ENCODE measurements at regions not wholly inside any gene's neighbourhood (a gene's known extent, or its start where the extent isn't known, plus 50 kb on each side); places are given as distances from the start of the nearest gene placed in this dataset.

DNA sequence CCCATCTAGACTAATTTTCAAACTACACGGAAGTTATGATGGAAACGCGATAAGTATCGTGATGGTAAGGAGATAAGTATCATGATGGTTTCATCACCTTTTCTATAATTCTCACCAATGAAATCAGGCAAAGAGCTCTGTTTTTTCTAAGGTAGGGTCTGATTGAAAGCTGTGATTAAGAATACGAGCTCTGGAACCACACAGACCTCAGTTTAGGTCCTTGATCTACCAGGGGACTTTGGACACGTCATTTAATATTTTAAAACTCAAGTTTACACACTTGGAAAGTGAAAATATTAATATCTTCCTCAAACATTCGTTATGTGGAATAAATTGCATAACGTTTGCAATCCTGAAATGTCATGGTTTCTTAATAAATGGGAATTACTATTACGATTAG is 538.2 kb upstream of the CELF2 start:
- Mint-ChIP-seq H3K27ac (no peak overlapping the region), H3K36me3 (ENCODE audit: low read depth) (no peaks in the 10 kb centered on the region), H3K27me3 (peaks cover 4% of the 10 kb centered on the region), H3K4me3 (no peak overlapping the region), H3K4me1 (no peaks in the 10 kb centered on the region), H3K9me3 (no peaks in the 10 kb centered on the region)
- DNase-seq = no peak
- intact Hi-C loops (cut with micrococcal nuclease) = no loop called here

DNA sequence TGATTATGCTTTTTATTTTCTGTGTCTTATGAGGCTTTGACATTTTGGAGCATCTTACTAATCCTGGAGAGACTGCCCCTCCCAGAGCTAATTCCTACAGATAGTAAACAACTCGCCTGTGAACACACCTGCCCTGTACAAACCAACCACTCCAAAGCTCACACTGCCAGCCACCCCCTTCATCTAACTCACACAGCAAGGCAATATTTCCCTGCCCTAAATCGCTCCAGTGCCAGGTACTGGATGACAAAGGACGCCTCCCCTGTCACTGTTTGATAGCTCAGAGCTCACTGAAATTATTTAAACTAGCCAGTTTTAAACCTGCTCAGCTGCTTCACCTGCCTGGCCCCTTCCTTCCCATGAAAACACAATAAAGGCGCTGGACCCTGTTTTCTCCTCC is 535.1 kb upstream of the CELF2 start:
- DNase-seq = no peak
- H3K4me1 Mint-ChIP-seq = no peaks in the 10 kb centered on the region
- intact Hi-C loops (cut with micrococcal nuclease) = no loop called here
- H3K4me3 Mint-ChIP-seq = no peak overlapping the region
- peaks cover 4% of the 10 kb centered on the region for H3K27me3 Mint-ChIP-seq
- H3K9me3 Mint-ChIP-seq = no peaks in the 10 kb centered on the region
- no peak overlapping the region for H3K27ac Mint-ChIP-seq
- H3K36me3 Mint-ChIP-seq (ENCODE audit: low read depth) = no peaks in the 10 kb centered on the region

DNA sequence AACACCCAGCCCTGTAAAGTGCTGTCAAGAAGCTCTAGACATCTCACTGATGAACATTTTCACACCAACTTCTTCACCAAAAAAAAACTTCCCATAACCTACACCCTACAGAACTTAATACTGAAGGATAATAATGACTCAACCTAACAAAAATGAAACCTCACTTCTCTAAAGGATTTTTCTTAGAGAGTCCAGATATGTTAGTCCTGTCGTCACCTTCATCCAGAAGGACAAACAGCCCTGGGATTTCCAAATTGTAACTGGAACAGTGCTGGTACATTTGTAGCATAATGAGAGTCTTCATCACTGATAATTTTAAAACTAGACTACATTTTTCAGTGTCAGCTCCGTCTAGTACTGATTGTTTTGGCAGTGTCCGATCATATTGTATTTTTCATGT is 528.6 kb upstream of the CELF2 start:
- Mint-ChIP-seq H3K9me3 (no peaks in the 10 kb centered on the region), H3K36me3 (ENCODE audit: low read depth) (no peaks in the 10 kb centered on the region), H3K4me1 (no peaks in the 10 kb centered on the region), H3K27me3 (no peaks in the 10 kb centered on the region), H3K27ac (no peak overlapping the region), H3K4me3 (no peak overlapping the region)
- no peak for DNase-seq
- intact Hi-C loops (cut with micrococcal nuclease) = no loop called here

DNA sequence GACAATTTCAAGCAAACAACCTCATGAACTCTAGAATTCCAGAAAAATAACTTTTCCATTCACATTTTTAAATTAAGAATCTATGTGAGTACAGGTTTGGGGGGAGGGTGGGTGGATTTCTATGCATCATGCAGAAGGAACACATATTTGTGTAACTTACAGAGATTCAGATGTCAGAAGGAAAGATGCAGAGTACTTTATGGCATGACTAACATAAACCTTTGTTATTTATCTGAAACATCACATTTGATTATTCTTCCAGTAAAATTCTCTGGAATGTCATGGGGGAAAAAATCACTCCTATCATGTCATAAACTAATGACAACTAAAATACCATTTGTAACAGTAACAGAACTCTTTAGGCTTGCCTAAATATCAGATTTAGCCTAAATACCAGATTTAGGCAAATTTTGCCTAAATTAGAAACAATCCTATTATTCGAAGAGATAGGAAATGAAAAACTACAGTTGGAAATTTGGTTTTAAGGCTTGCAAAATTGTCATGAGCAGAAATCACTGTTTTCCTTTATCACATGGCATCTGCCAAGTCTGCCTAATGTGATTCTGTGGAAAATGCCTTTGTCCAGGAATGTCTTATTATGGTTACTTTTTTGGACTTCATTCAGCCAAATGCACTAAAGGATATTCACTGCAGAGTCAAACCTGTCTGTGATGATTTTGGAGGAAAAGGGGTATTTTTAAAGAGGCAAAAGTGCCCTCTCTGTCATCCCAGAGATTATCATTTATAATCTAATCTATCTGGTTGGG is 527.7 kb upstream of the CELF2 start:
- Mint-ChIP-seq H3K36me3 (ENCODE audit: low read depth) (no peaks in the 10 kb centered on the region), H3K27me3 (no peaks in the 10 kb centered on the region), H3K9me3 (no peaks in the 10 kb centered on the region), H3K4me3 (no peak overlapping the region), H3K4me1 (no peaks in the 10 kb centered on the region), H3K27ac (no peak overlapping the region)
- no peak for DNase-seq
- intact Hi-C loops (cut with micrococcal nuclease) = no loop called here

DNA sequence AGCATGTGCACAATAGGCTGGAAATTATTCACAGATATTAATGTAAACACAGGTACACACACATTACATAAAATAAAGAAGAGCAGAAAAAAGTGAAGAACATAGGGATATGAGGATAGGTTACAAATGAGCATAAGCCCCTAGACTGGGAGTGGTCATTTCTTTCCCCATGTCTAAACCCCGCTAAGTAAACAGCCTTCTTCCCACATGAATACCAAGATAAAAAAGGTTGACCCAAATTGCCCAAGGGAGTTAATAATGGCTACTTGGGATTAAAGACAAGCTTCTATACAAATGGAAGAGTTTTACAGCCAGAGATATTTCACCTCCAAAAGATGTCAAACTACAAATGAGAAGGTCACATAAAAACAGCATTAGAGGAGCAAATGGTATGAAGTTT is 527.1 kb upstream of the CELF2 start:
- no peak for DNase-seq
- intact Hi-C loops (cut with micrococcal nuclease) = no loop called here
- H3K4me1 Mint-ChIP-seq = no peaks in the 10 kb centered on the region
- no peaks in the 10 kb centered on the region for H3K27me3 Mint-ChIP-seq
- H3K4me3 Mint-ChIP-seq = no peak overlapping the region
- no peaks in the 10 kb centered on the region for H3K36me3 Mint-ChIP-seq (ENCODE audit: low read depth)
- H3K9me3 Mint-ChIP-seq = no peaks in the 10 kb centered on the region
- no peak overlapping the region for H3K27ac Mint-ChIP-seq

DNA sequence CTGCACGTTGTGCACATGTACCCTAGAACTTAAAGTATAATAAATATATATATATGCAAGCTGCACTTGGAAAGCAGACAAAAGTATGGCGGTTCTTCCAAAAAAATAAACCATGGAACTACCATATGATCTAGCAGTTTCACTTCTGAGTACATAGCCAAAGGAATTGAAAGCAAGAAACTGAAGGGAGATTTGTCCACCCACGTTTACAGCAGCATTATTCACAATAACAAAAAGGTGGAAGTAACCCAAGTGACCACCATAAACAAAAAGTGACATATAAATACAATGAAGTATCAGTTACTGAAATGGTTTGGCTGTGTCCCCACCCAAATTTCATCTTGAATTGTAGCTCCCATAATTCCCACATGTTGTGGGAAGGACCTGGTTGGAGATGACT is 525.3 kb upstream of the CELF2 start:
- Mint-ChIP-seq H3K4me3 (no peak overlapping the region), H3K27ac (no peak overlapping the region), H3K4me1 (no peaks in the 10 kb centered on the region), H3K9me3 (no peaks in the 10 kb centered on the region), H3K27me3 (no peaks in the 10 kb centered on the region), H3K36me3 (ENCODE audit: low read depth) (no peaks in the 10 kb centered on the region)
- intact Hi-C loops (cut with micrococcal nuclease) = no loop called here
- DNase-seq = no peak

DNA sequence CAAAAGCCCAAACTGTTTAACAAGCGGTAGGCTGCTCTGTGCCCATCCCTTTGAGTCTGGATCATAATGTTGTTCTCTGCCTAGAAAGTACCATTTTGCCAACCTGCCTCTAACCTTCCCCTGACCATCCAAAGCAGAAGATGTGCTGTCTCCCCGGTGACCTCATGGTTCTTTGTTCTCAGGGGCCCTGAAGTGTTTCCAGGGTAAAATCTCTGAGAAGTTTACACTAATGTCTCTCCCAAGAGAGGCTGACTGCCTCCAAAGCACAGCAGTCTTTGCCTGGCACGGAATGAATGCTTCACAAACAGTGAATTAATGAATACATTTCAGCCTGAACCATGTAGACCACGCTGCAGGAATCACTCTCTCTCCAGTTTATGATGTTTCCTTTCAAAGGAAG is 523.8 kb upstream of the CELF2 start:
- H3K36me3 Mint-ChIP-seq (ENCODE audit: low read depth) = no peaks in the 10 kb centered on the region
- intact Hi-C loops (cut with micrococcal nuclease) = no loop called here
- no peak for DNase-seq
- H3K4me3 Mint-ChIP-seq = no peak overlapping the region
- H3K27me3 Mint-ChIP-seq = no peaks in the 10 kb centered on the region
- H3K4me1 Mint-ChIP-seq = no peaks in the 10 kb centered on the region
- no peak overlapping the region for H3K27ac Mint-ChIP-seq
- no peaks in the 10 kb centered on the region for H3K9me3 Mint-ChIP-seq

DNA sequence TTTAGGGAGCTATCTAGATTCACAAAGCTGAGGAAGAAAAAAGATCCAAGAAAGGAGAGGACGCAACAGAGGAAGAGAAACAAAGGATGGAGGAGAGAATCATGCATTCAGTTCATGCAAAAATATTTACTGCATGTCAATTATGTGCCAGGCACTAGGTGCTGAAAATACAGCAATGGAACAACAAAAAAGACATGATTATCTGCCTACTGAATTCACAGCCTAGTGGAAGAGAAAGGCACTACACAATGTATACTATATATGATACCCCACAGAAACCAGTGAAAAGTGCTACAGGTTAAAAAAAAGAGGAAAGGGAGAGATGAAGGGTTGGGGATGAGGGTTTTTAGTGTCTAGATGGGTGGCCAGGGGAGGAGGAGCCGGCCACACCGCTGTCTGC is 520.4 kb upstream of the CELF2 start:
- Mint-ChIP-seq H3K4me3 (no peak overlapping the region), H3K27ac (no peak overlapping the region), H3K27me3 (no peaks in the 10 kb centered on the region), H3K36me3 (ENCODE audit: low read depth) (no peaks in the 10 kb centered on the region), H3K4me1 (no peaks in the 10 kb centered on the region), H3K9me3 (no peaks in the 10 kb centered on the region)
- DNase-seq = no peak
- intact Hi-C loops (cut with micrococcal nuclease) = no loop called here

DNA sequence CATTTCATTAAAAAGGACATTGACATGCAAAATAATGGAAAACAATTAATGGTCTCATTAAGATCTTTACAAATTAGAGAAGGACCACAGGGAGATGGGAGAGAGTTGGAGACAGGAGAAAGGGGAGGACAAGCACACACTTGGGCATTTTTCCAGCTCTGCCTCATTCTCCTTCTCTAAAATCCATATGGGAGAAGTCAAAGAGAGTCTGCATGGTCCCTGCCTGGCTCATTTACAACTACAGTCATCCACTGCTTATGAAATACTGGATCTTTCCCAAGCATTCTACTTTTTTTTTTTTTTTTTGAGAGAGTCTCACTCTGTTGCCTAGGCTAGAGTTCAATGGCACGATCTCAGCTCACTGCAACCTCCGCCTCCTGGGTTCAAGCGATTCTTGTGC is 518.9 kb upstream of the CELF2 start:
- intact Hi-C loops (cut with micrococcal nuclease) = no loop called here
- Mint-ChIP-seq H3K4me3 (no peak overlapping the region), H3K27ac (no peak overlapping the region), H3K4me1 (no peaks in the 10 kb centered on the region), H3K36me3 (ENCODE audit: low read depth) (no peaks in the 10 kb centered on the region), H3K27me3 (no peaks in the 10 kb centered on the region), H3K9me3 (no peaks in the 10 kb centered on the region)
- no peak for DNase-seq

DNA sequence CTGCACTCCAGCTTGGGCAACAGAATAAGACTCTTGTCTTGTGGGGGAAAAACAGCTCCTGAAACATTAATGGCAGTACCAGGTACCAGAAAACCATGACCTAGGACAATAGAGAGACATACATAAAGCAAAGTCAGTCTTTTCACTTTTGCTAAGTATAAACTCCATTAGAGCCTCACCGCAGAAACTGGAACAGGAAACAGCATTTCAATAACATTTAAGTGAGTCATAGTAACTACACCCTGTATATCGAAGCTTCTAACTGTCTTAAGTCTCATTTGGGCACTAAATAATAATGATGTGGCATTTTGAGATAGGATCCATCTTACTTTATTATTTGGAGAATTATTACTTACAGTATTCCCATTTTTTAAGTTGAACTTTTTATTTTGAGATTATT is 517.8 kb upstream of the CELF2 start:
- Mint-ChIP-seq H3K4me1 (no peaks in the 10 kb centered on the region), H3K27ac (no peak overlapping the region), H3K36me3 (ENCODE audit: low read depth) (no peaks in the 10 kb centered on the region), H3K27me3 (no peaks in the 10 kb centered on the region), H3K9me3 (no peaks in the 10 kb centered on the region), H3K4me3 (no peak overlapping the region)
- no peak for DNase-seq
- intact Hi-C loops (cut with micrococcal nuclease) = no loop called here

DNA sequence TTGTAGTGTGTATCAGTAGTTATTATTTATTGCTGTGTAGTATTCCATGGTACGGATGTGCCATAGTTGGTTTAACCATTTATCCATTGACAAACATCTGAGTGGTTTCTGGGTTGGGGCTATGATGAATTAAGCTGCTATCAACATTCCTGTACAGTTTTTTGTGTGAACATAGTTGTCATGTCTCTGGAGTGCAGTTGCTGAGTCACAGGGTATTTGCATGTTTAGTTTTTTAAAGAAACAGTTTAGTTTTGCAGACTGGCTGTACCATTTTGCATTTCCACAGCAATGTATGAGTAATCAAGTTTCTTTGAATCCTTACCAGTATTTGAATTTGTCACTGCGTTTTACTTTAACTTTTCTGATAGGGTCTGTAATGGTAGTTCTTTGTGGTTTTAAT is 516.7 kb upstream of the CELF2 start:
- intact Hi-C loops (cut with micrococcal nuclease) = no loop called here
- H3K27ac Mint-ChIP-seq = no peak overlapping the region
- H3K36me3 Mint-ChIP-seq (ENCODE audit: low read depth) = no peaks in the 10 kb centered on the region
- no peaks in the 10 kb centered on the region for H3K9me3 Mint-ChIP-seq
- no peak overlapping the region for H3K4me3 Mint-ChIP-seq
- H3K4me1 Mint-ChIP-seq = no peaks in the 10 kb centered on the region
- H3K27me3 Mint-ChIP-seq = no peaks in the 10 kb centered on the region
- DNase-seq = no peak

DNA sequence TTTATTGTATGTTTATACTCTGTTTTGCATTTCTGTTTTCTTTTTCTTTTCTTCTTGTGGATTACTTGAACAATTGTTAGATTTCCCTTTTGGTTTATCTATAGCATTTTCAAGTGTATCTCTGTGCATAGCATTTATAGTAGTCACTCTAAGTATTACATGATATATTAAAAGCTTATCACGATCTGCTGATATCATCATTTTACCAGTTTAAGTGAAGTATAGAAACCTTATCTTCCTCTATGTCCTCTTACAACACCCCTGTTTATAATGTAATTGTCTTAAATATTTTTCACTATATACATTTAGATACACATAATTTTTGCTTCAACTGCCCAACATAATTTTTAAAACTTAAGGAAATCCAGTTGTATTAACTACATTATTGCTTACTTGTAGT is 513.9 kb upstream of the CELF2 start:
- H3K27me3 Mint-ChIP-seq = peaks cover 2% of the 10 kb centered on the region
- intact Hi-C loops (cut with micrococcal nuclease) = no loop called here
- no peak for DNase-seq

DNA sequence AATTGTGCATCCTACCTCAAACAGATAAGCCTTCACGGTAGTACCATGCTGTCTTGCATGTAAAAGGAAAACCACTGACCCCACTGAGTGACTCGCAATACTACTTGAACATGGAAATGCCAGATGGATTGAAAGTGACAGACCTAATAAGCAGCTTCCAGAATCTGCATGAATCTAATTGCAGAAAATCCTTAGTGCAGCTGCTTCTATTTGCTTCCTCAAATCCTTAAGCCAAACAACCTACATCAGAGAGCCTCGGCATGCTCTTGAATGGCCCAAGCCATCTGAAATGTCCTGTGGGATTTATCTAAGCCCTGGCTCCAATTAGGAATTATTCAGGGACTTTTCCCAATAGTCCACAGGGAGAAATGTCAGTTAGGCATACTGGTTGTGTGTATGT is 509.5 kb upstream of the CELF2 start:
- no peaks in the 10 kb centered on the region for H3K36me3 Mint-ChIP-seq (ENCODE audit: low read depth)
- no peaks in the 10 kb centered on the region for H3K9me3 Mint-ChIP-seq
- H3K27me3 Mint-ChIP-seq = peaks cover 2% of the 10 kb centered on the region
- intact Hi-C loops (cut with micrococcal nuclease) = no loop called here
- DNase-seq = no peak
- no peak overlapping the region for H3K4me3 Mint-ChIP-seq
- no peaks in the 10 kb centered on the region for H3K4me1 Mint-ChIP-seq
- H3K27ac Mint-ChIP-seq = no peak overlapping the region

More for the DNA sequence above, 513.9 kb upstream of the CELF2 start:
- Mint-ChIP-seq H3K27ac (no peak overlapping the region), H3K4me1 (no peaks in the 10 kb centered on the region), H3K36me3 (ENCODE audit: low read depth) (no peaks in the 10 kb centered on the region), H3K9me3 (no peaks in the 10 kb centered on the region), H3K4me3 (no peak overlapping the region)

DNA sequence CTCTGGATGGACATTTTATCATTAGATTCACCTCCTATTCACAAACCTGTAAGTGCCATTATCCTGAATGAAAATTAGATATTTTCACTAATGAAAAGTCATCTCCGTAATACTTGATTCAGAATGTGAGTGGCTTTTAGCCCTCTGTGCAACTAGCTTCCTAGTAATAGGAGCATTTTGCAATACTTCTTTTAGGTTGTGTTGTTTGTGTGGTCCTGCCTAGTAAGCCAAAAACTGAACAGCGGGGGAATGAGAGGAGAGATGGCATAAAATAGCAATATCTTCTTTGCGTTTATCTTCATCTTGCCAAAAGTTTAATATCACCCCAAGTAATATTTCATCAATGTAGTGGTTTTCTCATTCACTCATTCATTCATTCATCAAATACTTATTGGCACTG is 507.5 kb upstream of the CELF2 start:
- intact Hi-C loops (cut with micrococcal nuclease) = no loop called here
- H3K9me3 Mint-ChIP-seq = no peaks in the 10 kb centered on the region
- no peaks in the 10 kb centered on the region for H3K36me3 Mint-ChIP-seq (ENCODE audit: low read depth)
- no peak overlapping the region for H3K27ac Mint-ChIP-seq
- H3K27me3 Mint-ChIP-seq = peaks cover 3% of the 10 kb centered on the region
- DNase-seq = no peak
- H3K4me3 Mint-ChIP-seq = no peak overlapping the region
- no peaks in the 10 kb centered on the region for H3K4me1 Mint-ChIP-seq

DNA sequence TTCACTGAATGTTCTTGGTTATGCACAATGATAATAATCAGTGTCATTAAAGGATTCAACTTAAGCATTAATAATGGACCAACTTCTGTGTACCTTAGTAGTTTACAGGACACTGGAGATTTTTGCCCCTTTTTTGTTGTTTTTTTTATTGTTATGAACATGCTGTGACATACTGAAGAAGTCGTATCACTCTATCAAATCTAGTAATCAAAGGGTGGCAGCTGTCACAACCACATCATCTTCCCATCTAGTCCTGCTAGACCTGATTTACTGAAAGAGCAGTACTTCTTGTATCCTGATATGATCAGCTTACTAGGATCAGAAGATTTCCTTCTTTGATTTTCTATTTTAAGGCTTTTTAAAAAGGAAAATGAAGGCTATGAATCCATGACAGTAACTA is 504.6 kb upstream of the CELF2 start:
- Mint-ChIP-seq H3K27me3 (peaks cover 1% of the 10 kb centered on the region), H3K27ac (no peak overlapping the region), H3K4me3 (no peak overlapping the region), H3K9me3 (no peaks in the 10 kb centered on the region), H3K4me1 (no peaks in the 10 kb centered on the region), H3K36me3 (ENCODE audit: low read depth) (no peaks in the 10 kb centered on the region)
- intact Hi-C loops (cut with micrococcal nuclease) = no loop called here
- DNase-seq = no peak

All from activated CD4-positive, alpha-beta T cell treated with anti-CD3 and anti-CD28 coated beads, Interleukin-2, amount 10 ng/mL, durations not matched to agents 24 days and 14 days (primary cell).